OCI-LY7 (cell line): ENCODE measurements at regions not wholly inside any gene's neighbourhood (a gene's known extent, or its start where the extent isn't known, plus 50 kb on each side); places are given as distances from the start of the nearest gene placed in this dataset.

ENCODE experiments used
- BruUV-seq: library from RNA; stranded (reverse); fragments of 400-500 nt; replicated peaks from 2 replicates; lab custom pipeline; 2021; lab: Mats Ljungman, UMichigan
- CTCF ChIA-PET: fragments of 300-600 bp; sonication (Branson Sonifier 250); formaldehyde crosslinking; loops from one replicate; lab custom pipeline; 2022; ENCODE audit warnings: antibody characterized with exemption; ENCODE audit not compliant: unreplicated experiment; lab: Charles Lee
- POLR2A ChIA-PET: fragments of 300-600 bp; sonication (Branson Sonifier 250); formaldehyde crosslinking; loops from one replicate; lab custom pipeline; 2022; ENCODE audit warnings: antibody characterized with exemption; lab: Charles Lee
- DNase-seq: peaks from one replicate; pipeline ENCODE4 v3.0.0-alpha.2; 2015; ENCODE audit warnings: low spot score
- H2AFZ ChIP-seq: fragments of 200-600 bp; sonication (generic), shearing (Covaris generic); 2 replicates; pipeline ENCODE4 v1.6.1; 2014; ENCODE audit warnings: mild to moderate bottlenecking, antibody characterized with exemption, low read length, moderate library complexity
- H3K27ac ChIP-seq: fragments of 200-600 bp; sonication (generic); 2 replicates; pipeline ENCODE4 v1.5.1; 2014; ENCODE audit warnings: mixed run types, low read depth, mild to moderate bottlenecking, moderate library complexity, low read length, inconsistent platforms; ENCODE audit not compliant: poor library complexity, severe bottlenecking
- H3K36me3 ChIP-seq: fragments of 200-600 bp; sonication (generic); 2 replicates; pipeline ENCODE4 v1.6.1; 2014; ENCODE audit warnings: mild to moderate bottlenecking, antibody characterized with exemption, low read length, moderate library complexity, mixed read lengths; ENCODE audit not compliant: insufficient read depth
- H3K4me1 ChIP-seq: fragments of 200-600 bp; sonication (generic); 2 replicates; pipeline ENCODE4 v1.5.1; 2014; ENCODE audit warnings: mild to moderate bottlenecking, low read length; ENCODE audit not compliant: insufficient read depth, poor library complexity, severe bottlenecking
- H3K4me2 ChIP-seq: fragments of 200-600 bp; sonication (generic); 2 replicates; pipeline ENCODE4 v1.6.1; 2014; ENCODE audit warnings: mild to moderate bottlenecking, low read length
- H3K4me3 ChIP-seq: fragments of 200-600 bp; sonication (generic); 2 replicates; pipeline ENCODE4 v1.5.1; 2014; ENCODE audit warnings: mild to moderate bottlenecking, low read depth, low read length; ENCODE audit not compliant: poor library complexity, severe bottlenecking
- H3K79me2 ChIP-seq: fragments of 200-600 bp; sonication (generic); 2 replicates; pipeline ENCODE4 v1.6.1; 2016; ENCODE audit warnings: low read depth, mild to moderate bottlenecking, low read length, moderate library complexity, mixed read lengths; ENCODE audit not compliant: insufficient read depth
- H3K9me2 ChIP-seq: fragments of 200-600 bp; sonication (generic); 2 replicates; pipeline ENCODE4 v1.6.1; 2016; ENCODE audit warnings: mild to moderate bottlenecking, low read length, mixed read lengths; ENCODE audit not compliant: insufficient read depth
- H3K9me3 ChIP-seq: fragments of 200-600 bp; sonication (generic); 2 replicates; pipeline ENCODE4 v1.6.1; 2014; ENCODE audit warnings: mild to moderate bottlenecking, mixed run types, low read length, mixed read lengths
- H4K20me1 ChIP-seq: fragments of 200-600 bp; sonication (generic); 2 replicates; pipeline ENCODE4 v1.6.1; 2014; ENCODE audit warnings: mild to moderate bottlenecking, antibody characterized with exemption, low read length, moderate library complexity, mixed read lengths; ENCODE audit not compliant: insufficient read depth
- EZH2phosphoT487 ChIP-seq: fragments of 200-600 bp; sonication (generic); IDR thresholded peaks from 2 replicates; pipeline ENCODE4 v1.6.1; 2018; ENCODE audit warnings: low read depth, borderline replicate concordance, mild to moderate bottlenecking, mixed run types, antibody characterized with exemption, low read length, moderate library complexity, mixed read lengths
- intact Hi-C: fragments of 100-400 bp; cut with micrococcal nuclease; formaldehyde crosslinking; loops from one replicate; pipeline ENCODE4 v1.10.0; 2022; ENCODE audit not compliant: unreplicated experiment
- TF ChIP-seq, protein P1 (sequence below): fragments of 200-600 bp; sonication (generic); conservative IDR thresholded peaks from 2 replicates; pipeline ENCODE4 v1.5.1; 2014; ENCODE audit warnings: mild to moderate bottlenecking, antibody characterized with exemption, low read length, moderate library complexity, mixed read lengths

DNA sequence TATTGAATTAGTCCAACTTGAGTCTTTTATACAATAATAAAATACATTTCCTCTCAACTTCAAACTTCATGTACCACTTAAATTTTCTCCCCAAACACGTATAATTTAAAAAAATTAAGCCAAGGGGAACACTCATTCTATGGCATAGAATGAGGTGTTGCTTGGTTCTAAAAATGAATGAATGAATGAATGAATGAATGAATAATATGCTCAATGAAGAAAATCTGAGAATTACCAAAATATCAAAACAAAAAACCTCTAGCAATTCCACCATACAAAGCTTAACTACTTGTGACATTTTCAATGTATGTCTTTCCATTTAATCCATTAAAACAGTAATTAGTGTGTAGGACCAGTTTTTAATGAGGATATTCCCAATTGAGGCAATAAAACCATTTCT lies 62.7 kb upstream of the PLAC8 start:
- POLR2A ChIA-PET: interaction anchor here (0.6 kb wide), 1 partner anchor 79 kb away, joined by 3 read pairs; no protein-coding TSS in a partner anchor
- H3K4me2 ChIP-seq: no peak overlapping the region
- H3K4me3 ChIP-seq: no peak overlapping the region
- H2AFZ ChIP-seq: no peak overlapping the region
- H3K9me3 ChIP-seq: no peaks in the 10 kb centered on the region
- no peak for TF ChIP-seq EZH2phosphoT487
- TF ChIP-seq, protein P1, sequence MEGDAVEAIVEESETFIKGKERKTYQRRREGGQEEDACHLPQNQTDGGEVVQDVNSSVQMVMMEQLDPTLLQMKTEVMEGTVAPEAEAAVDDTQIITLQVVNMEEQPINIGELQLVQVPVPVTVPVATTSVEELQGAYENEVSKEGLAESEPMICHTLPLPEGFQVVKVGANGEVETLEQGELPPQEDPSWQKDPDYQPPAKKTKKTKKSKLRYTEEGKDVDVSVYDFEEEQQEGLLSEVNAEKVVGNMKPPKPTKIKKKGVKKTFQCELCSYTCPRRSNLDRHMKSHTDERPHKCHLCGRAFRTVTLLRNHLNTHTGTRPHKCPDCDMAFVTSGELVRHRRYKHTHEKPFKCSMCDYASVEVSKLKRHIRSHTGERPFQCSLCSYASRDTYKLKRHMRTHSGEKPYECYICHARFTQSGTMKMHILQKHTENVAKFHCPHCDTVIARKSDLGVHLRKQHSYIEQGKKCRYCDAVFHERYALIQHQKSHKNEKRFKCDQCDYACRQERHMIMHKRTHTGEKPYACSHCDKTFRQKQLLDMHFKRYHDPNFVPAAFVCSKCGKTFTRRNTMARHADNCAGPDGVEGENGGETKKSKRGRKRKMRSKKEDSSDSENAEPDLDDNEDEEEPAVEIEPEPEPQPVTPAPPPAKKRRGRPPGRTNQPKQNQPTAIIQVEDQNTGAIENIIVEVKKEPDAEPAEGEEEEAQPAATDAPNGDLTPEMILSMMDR: no peak
- CTCF ChIA-PET: no interaction called here
- no peaks in the 10 kb centered on the region for H3K79me2 ChIP-seq
- H4K20me1 ChIP-seq: no peaks in the 10 kb centered on the region
- H3K9me2 ChIP-seq: no peaks in the 10 kb centered on the region
- no TSS peak for BruUV-seq
- intact Hi-C loops: no loop called here
- H3K36me3 ChIP-seq: no peaks in the 10 kb centered on the region
- DNase-seq: no peak
- peaks cover 11% of the 10 kb centered on the region for H3K4me1 ChIP-seq
- no peak overlapping the region for H3K27ac ChIP-seq

DNA sequence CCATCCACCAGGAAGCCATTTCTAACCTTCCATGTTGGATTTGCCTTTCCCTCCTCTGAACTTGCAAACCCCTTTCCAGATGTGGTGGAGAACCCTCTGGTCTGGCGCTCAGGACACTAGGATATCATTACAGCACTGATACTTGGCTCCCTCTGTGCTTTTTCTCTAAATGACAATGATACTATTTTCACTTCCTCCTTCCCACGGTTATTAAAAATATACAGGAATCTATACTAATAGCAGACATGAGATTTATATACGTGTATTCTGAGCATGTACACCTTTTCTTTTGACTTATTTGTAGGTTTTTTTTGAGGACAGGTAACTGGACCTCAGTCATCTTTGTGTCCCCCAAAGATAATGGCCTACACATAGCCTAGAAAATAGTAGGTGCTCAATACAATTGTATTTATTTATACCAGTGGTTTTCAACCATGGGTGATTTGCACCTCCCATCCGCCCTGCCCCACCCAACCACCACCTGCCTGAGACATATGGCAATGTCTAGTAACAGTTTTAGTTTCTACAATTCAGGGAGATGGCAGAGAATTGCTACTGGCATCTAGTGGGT lies 60.4 kb upstream of the PLAC8 start:
- H3K4me2 ChIP-seq: peak overlapping the region; percentile 6; the same call in 1 of the 2 replicates
- H3K4me3 ChIP-seq: no peak overlapping the region
- ChIA-PET CTCF (no interaction called here), POLR2A (no interaction called here)
- peaks cover 11% of the 10 kb centered on the region for H3K4me1 ChIP-seq
- H3K9me3 ChIP-seq: no peaks in the 10 kb centered on the region
- no peaks in the 10 kb centered on the region for H4K20me1 ChIP-seq
- H3K9me2 ChIP-seq: no peaks in the 10 kb centered on the region
- intact Hi-C loops: no loop called here
- no peaks in the 10 kb centered on the region for H3K36me3 ChIP-seq
- H3K27ac ChIP-seq: no peak overlapping the region
- TF ChIP-seq, protein P1: no peak
- no peak for TF ChIP-seq EZH2phosphoT487
- H3K79me2 ChIP-seq: no peaks in the 10 kb centered on the region
- DNase-seq: no peak
- no peak overlapping the region for H2AFZ ChIP-seq
- BruUV-seq: no TSS peak

DNA sequence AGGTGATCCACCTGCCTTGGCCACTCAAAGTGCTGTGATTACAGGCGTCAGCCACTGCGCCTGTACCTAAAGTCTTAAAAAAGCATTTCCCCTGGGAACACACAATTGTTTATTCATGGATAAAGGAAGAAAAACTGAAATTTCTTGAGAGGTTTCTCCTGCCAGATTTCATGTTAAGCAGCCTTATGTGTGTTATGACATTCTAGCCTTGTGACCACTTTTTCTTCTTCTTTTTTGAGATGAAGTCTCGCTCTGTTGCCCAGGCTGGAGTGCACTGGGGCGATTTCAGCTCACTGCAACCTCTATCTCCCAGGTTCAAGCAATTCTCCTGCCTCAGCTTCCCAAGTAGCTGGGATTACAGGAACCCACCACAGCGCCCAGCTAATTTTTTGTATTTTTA lies 57.8 kb upstream of the PLAC8 start:
- Histone ChIP-seq H3K4me1 (peaks cover 11% of the 10 kb centered on the region), H3K9me3 (no peaks in the 10 kb centered on the region), H3K9me2 (no peaks in the 10 kb centered on the region), H3K27ac (no peak overlapping the region), H3K36me3 (no peaks in the 10 kb centered on the region), H3K4me2 (no peak overlapping the region), H3K4me3 (no peak overlapping the region), H4K20me1 (no peaks in the 10 kb centered on the region), H2AFZ (no peak overlapping the region), H3K79me2 (no peaks in the 10 kb centered on the region)
- BruUV-seq: no TSS peak
- TF ChIP-seq, protein P1: no peak
- no peak for TF ChIP-seq EZH2phosphoT487
- POLR2A ChIA-PET: interaction anchor here (0.6 to 1.4 kb wide), 3 partner anchors 21 to 74 kb away, joined by 3 read pairs; no protein-coding TSS in a partner anchor
- CTCF ChIA-PET: no interaction called here
- intact Hi-C loops: no loop called here
- no peak for DNase-seq
